ENCODE measurements at regions not wholly inside any gene's neighbourhood (a gene's known extent, or its start where the extent isn't known, plus 50 kb on each side); places are given as distances from the start of the nearest gene placed in this dataset.

- TF ChIP-seq POLR2AphosphoS5 (IDR thresholded peaks at IDR 0.05) (no peak), CTCF (IDR thresholded peaks at IDR 0.05) (no peak)
These were observed 795.8 kb downstream of the SEMA5A start for GRCh38 chr5:8750100-8750499.
